EL (cell line): ENCODE measurements at regions not wholly inside any gene's neighbourhood (a gene's known extent, or its start where the extent isn't known, plus 50 kb on each side); places are given as distances from the start of the nearest gene placed in this dataset.
"Not testable (repeated sequence)": the region's sequence is repeated elsewhere in the genome, so short reads cannot be mapped to it uniquely, and the experiment has no call there.

Source experiments
- DNase-seq: peaks from one replicate; pipeline ENCODE4 v3.0.0-alpha.2; 2016

DNA sequence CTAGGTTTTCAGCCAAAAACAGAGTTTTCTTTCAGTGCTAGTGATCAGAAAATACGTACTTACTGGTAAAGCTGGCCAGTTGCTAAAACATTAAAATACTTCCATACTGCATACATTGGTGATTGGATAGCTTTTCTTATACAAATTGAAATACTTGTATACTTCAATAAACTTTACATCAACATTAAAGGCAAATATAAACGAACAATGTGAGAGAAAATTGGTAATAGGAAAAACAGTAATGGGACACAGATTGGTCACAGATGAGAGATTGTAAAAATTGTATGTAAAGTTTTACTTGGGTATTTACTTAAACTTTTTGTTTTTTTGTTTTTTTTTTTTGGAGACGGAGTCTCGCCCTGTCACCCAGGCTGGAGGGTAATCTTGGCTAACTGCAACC is 391.7 kb downstream of the TFEC start:
- no peak for DNase-seq

DNA sequence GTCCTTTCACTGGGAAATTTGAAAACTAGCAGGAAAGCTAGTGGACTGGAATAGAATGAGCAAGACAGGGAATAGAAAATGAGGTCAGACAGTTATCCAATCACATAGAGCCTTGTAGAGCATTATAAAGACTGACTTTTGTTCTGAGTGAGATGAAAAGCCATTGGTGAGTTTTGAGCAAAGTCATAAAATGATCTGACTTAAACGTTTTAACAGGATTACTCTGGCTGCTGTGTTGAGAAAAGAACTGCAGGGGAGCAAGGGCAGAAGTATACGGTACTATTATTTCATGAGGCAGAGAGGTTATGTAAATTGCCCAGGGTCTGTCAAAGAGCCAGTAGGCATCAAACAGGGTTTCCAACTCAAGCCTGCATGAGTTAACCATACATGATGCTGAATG is 393.4 kb downstream of the TFEC start:
- DNase-seq = no peak

DNA sequence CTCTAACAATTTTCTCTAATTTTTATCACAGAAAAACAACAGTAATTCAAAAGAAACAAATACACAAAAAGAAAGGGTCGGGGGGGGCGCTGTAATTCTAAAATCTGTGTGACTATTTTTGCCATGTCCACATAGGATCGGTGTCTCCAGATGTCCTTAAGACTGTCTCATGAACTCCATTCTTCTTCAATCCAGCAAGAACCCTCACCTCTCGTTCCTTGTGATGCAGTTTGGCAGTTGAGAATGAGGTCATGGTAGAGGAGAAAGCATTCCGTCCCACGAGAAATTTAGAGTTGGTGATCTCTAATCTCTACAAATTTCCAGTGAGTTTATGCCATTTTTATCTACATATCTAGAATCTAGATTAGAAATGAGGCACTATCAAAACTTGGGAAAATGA is 394.7 kb downstream of the TFEC start:
- no peak for DNase-seq

DNA sequence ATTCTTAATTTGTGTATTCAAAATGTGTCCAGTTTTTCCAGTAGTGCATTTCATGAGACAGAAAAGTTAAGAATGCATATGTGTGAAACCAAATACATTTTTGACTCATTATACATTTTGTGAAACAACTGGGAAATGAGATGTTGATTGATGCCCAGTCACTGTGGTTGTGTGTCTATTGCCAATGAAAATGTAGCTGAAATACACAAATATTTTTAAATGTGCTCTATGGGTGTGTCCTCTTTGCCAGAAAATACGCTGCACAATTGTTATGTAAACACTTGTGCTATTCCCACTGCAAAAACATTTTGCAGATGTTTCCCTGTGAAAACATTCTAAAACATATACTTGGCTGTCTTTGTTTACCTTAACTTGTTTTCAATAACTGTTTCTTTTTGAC is 395.2 kb downstream of the TFEC start:
- no peak for DNase-seq

DNA sequence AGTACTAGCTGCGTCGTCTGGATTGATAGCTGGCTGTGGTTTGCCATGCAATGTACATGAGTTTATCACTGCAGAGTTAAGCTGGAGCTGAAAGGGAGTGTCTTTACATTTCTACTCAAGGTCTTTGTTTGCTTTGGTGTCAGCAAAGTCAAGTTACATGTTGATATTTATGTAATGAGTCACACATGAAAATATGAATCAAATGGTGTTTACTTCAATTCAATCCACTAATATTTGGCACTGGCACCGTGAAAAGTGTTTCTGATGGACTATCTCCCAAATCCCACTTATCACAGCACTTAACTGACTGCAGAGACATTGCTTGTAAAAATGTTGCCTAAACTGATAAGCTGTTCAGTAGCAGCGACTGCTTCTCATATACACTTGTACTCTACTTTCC is 395.9 kb downstream of the TFEC start:
- DNase-seq = peak; percentile 16

DNA sequence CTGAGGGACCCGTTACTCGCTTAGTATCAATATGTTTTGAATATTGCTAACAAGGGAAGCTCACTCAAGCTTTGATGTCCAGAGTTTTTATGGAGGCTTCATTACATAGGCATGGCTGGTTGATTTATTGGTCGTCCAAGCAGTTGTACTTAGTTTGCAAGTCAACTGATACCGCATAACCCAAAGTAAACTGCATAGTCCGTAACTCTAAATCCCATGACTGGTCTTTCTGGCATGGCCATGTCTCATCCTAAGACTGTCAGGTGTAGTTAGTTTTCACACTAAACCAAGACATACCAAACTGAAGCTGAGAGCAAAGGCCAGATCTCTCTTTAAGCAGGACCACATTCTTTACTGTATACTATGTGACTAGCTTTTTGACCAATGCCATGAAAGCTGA is 397.9 kb downstream of the TFEC start:
- no peak for DNase-seq

DNA sequence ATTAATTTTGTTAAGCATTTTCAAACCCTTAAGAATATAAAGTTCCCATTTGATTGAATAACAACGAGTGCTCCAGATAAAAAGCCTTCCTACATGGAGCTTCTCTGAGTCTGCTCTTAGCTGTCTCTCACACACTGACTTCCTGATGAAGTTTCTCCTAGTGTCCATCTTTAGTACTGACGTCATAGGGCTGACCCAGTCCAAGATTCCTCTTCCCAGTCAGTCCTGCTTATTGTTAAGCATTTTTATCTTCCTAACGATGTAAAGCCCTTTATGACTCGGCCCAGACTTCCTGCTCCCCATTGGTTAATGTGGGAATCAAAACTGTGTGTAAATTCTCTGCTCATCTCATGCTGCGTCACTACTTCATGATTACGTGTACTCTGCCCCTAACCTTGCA is 398.8 kb downstream of the TFEC start:
- no peak for DNase-seq

DNA sequence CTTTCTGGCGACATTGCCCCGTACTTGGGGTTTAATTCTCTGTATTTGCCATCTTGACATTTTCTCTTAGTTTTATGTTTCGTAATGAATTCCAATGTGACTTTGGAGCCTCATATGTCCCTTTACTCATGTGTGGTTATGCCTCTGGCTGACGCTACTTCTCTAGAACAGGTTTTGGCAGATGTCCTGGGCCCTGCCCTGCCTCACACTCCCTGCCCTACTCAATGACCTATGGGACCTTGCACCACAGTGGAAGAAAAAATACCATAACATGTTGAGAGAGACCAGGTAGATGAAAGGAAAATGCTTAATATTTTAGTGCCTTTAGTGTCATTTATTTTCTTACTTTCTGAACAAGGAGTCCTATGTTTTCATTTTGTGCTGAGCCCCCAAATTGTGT is 400.5 kb downstream of the TFEC start:
- DNase-seq = no peak

DNA sequence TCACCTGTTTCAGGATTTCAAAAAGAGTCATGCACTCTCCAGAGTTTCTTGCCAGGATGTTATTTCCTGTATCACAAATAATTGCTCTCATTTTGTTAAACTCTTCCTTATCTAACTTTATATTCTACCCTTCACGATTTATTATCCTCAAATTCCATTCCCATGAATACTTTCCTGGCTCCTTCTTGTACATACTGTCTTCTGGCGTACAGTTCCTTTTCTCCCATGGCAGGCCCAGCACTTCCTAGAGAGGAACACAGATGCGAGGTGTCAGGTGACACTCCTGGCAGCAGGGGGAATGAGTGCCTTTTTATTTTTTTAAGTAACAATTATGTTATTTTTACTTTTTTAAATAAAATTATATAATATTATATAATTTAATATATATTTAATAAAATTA is 411.9 kb downstream of the TFEC start:
- DNase-seq = peak; percentile 66

DNA sequence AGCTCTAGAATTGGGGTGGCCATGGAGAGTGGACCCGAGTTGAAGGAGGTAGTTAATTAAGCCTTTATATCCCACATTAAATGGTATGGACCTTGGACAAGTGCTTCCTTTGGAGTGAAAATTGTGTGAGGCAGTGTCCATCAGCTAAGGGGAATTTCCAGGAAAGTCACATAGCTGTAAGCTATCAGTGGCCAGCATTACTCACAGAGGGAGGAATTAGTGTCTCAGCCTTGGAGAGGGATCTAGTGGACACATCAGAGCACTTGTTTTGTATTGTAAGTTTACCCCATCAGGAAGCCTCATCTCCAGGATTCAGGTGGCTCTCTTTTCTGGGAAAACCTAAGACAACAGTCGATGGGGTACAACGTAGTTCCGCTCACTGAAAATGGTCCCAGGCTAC is 416.7 kb downstream of the TFEC start:
- DNase-seq = peak; percentile 11

DNA sequence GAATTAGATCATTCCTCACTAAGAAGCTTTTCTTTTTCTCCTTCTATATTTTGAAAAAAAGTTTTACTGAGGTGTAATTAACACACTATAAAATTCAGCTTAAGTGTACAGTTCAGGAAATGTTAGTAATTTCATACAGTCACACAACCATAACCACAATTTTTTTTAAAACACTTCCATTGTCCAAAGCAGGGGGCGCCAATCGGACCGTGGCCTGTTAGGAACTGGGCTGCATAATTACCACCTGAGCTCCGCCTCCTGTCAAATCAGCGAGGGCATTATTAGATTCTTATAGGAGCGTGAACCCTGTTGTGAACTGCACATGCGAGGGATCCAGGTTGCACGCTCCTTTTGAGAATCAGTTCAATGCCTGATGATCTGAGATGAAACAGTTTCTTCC is 427.1 kb downstream of the TFEC start:
- no peak for DNase-seq

DNA sequence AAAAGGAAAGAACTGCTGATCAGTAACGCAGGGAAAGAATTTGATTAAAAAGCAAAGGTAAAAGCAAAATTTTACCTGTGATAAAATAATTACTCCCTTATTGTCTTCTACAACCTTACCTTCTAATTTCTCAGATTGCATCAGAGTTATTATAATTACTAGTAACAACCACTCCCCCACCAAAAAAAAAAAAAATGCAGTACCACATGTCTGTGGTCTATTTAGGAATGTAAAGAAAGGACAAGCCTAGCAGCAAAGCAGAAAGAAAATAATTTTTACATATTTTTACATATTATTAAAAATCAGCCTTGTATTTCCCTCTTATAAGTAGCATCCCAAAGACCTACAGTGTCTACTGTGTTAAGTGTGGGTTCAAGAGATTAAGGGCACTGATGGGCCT is 430.4 kb downstream of the TFEC start:
- peak; percentile 10 for DNase-seq

DNA sequence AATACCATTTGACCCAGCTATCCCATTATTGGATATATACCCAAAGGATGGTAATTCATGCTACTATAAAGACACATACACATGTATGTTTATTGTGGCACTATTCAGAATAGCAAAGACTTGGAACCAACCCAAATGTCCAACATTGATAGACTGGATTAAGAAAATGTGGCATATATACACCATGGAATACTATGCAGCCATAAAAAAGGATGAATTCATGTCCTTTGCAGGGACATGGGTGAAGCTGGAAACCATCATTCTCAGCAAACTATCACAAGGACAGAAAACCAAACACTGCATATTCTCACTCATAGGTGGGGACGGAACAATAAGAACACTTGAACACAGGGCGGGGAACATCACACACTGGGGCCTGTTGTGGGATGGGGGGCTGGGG is 431.4 kb downstream of the TFEC start:
- not testable (repeated sequence) for DNase-seq

DNA sequence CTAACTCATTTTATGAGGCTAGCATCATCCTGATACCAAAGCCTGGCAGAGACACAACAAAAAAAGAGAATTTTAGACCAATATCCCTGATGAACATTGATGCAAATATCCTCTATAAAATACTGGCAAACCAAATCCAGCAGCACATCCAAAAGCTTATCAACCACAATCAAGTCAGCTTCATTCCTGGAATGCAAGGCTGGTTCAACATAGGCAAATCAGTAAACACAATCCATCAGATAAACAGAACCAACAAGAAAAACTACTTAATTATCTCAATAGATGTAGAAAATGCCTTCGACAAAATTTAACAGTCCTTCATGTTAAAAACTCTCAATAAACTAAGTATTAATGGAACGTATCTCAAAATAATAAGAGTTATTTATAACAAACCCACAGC is 433.3 kb downstream of the TFEC start:
- DNase-seq = not testable (repeated sequence)

DNA sequence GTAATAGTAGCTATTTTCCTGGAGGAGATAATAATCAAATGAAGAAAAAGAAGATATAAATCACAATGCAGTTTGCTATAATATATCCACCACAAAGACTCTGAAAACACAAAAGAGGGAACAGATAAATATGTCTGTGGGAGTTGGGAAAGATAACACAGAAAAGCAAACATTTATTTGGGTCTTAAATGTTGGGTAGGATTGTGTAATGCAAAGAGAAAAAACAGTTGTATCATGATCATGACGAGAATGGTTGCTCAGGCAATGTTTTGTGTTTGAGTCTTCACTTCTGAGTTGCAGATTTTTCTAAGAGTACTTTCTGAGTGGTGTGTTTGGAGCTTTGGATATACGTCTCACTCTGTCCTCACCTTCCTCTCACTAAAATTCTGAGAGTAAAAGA is 437.5 kb downstream of the TFEC start:
- no peak for DNase-seq

DNA sequence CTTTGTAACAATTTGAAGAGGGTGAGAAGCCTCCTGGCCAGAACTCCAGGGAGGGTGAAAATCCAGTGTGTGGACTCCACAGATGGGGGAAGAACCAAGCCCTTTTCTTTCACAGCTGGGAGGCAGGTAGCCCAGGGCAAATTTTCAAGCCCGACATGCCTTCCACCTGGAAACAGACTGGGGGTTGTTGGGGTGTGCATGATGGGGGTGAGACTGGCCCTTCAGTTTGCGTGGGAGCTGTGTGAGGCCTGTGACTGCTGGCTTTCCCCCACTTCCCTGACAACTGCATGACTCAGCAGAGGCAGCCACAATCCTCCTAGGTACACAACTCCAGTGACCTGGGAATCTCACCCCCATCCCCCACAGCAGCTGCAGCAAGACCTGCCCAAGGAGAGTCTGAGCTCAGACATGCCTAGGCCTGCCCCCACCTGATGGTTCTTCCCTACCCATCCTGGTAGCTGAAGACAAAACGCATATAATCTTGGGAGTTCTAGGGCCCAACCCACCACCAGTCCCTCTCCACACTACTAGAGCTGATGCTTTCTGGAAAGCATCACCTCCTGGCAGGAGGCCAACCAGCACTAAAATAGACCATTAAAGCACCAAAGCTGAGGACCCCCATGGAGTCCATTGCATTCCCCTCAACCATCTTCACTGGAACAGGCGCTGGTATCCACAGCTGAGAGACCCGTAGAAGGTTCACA is 445.4 kb downstream of the TFEC start:
- DNase-seq = no peak

DNA sequence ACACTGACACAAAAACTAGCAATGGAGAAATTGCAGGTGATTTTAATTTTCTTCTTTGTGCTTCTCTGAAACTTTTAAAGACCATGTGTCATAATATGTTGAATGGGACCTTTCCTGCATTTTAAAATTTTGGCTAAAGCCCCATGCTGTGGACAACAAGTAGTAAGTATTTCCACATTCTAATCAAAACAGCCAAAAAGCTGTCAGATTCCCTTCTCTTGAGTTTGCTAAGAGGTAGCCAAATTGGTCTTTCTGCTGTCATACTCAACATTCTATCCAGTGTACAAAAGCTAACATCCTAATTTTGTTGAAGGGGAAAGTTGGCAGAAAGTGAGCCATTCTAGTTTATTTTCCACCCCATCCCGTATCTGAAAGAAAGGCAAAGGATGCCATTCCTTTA is 447.6 kb downstream of the TFEC start:
- no peak for DNase-seq

DNA sequence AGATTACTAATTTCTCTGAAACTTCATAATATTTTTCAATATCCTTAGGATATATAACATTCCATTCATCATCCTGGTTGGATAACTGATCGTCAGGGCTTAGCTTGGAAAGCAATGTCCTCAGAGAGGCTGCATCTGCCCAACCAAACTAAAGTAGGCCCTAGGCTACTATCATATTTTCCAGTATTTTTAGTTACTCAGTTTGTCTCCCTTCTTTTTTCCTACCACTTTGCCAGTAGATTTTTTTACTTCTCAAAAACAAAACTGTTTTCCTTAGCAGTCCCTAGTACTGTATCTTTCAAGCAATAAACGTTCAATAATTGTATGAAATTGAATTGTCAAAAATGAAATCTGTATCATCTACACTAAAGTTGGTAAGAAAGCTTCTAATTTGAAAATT is 452.0 kb downstream of the TFEC start:
- no peak for DNase-seq

DNA sequence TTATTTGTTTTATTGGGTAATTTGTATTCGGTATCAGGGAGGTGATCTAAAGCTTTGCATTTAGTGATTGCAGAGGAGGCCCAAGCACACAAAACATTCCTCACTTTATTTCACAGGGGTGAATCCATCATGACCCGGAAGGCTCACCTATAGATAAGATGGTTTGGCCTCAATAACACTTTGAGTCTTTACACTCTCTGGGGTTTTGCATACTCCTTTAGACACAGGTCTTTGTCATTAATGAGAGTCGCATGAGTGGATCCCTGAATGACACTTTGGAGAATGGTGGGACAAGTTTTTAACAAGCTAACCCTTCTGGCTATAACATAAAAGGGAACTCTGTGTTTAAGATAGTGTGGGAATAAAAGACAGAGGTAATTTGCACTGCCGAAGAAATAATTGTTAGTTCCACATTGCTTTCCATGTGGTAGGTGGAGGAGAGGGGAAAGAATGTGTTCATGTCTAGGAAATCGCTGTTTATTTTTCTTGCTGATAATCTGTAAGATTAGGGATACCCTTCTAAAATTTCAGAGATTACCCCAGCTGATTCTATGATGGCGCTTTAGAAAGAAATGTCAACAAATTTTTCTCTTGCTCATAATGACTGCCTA is 455.8 kb downstream of the TFEC start:
- DNase-seq = no peak

DNA sequence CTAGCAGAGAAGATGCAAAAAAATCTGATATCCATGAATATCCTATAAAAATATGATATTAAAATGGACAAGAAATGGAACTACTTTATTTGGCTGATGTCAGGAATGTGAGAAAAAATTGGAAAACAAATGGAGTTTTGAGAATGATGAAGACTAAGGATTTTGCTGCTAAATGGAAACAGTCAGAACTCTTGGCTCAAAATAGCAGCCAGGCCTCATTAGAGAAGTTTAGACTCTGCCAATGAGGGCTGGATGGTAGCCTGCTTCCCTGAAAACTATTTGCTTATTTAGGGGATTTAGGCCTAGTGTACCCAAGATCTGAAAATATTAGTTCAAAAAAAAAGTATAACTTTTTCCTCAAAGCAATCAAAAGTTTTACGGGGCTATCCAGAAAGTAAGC is 458.5 kb downstream of the TFEC start:
- DNase-seq = no peak

DNA sequence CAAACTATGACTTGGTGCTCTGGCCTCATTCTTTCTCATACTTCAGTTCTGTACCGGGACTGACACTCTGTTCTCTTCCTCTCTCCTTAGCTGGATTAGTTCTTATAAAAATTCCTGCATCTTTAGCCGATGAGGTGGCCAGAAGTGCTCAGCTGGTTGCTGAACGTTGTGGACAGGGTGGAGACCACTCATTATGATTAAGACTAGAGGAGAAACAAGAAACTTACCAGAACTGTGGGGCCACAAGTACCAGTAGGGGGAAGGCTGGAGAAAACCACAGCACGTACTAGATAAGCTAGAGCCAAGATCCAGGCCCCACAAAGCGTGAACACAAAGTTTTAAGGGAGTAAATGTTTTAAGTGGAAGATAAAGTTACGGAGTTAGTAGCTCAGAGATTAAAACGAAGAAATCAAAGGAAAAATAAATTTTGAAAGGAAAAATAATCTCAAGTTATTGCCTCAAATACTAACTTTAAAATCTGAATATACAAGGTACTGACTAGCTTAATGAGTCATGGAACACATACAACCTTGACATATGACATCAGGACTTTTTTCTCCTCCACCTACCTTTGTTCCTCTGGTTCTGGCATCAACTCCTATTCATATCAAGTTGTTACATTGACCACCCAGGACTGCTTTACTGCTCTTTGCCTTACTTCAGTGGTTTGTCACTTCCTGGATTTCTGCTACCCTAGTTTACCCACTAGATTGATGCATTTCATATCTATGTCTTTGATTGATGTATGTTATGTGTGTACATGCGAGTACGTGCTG is 469.0 kb downstream of the TFEC start:
- peak; percentile 87 for DNase-seq

DNA sequence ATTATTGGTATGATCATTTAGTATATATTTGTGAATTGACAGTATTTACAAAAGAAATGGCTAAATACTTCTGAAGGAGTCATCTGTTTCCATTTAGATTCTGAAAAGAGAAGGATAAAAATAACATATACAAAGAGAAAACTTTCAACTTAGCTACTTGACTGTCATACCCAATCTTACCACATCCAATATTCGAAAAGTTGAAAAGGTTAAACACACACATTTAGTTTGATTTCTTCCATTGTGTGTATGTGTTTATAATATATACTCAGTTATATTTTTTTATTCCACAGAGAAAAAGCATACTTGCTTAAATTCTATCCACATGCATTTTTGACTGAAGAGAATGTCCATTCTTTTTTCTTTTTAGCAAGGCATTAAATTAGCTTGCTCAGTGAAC is 470.7 kb downstream of the TFEC start:
- DNase-seq = no peak

DNA sequence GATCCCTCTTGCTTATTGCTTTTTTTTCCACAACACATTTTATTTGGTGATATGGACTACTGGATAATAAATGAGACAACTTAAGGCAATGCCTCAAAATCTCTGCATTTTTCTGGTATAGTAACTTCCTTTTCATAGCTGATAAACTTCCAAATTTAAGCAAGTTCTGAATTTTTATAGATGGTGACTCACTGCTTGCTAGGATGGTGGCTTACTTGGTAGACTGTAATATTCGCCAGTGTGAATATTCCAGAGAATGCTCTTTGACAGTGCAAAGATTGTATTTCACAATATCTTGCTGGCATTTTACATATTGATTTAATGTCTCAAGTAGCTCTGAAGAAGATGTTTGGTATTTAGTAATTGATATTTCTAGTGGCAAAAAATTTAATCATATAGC is 472.4 kb downstream of the TFEC start:
- peak; percentile 75 for DNase-seq

DNA sequence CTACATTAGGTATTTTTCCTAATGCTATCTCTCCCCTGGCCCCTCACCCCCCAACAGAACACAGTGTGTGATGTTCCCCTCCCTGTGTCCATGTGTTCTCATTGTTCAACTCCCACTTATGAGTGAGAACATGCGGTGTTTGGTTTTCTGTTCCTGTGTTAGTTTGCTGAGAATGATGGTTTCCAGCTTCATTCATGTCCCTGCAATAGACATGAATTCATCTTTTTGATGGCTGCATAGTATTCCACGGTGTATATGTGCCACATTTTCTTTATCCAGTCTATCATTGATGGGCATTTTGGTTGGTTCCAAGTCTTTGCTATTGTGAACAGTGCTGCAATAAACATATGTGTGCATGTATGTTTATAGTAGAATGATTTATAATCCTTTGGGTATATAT is 473.3 kb downstream of the TFEC start:
- DNase-seq = not testable (repeated sequence)
